GM12873 (cell line): ENCODE measurements at regions not wholly inside any gene's neighbourhood (a gene's known extent, or its start where the extent isn't known, plus 50 kb on each side); places are given as distances from the start of the nearest gene placed in this dataset.

Experiments used
- CTCF ChIP-seq: IDR thresholded peaks from 2 replicates; pipeline ENCODE4 v1.5.1; 2012; ENCODE audit warnings: low read depth, mild to moderate bottlenecking, moderate library complexity, low read length, control low read depth; ENCODE audit not compliant: insufficient read depth; ENCODE audit errors: missing control alignments

GRCh38 chr17:20733923-20734322 lies 154.4 kb downstream of the CDRT15L2 start:
- no peak for TF ChIP-seq CTCF

- no peak for TF ChIP-seq CTCF
Measured at GRCh38 chr17:20735796-20736195, 156.3 kb downstream of the CDRT15L2 start.

GRCh38 chr17:20771104-20771503 lies 191.6 kb downstream of the CDRT15L2 start:
- no peak for TF ChIP-seq CTCF

- no peak for TF ChIP-seq CTCF
Measured at GRCh38 chr17:20774472-20775135, 195.1 kb downstream of the CDRT15L2 start.

GRCh38 chr17:20775331-20775730 lies 195.8 kb downstream of the CDRT15L2 start:
- TF ChIP-seq CTCF, result no peak

GRCh38 chr17:20779521-20779920 lies 200.0 kb downstream of the CDRT15L2 start:
- no peak for TF ChIP-seq CTCF

- TF ChIP-seq CTCF, result no peak
Measured at GRCh38 chr17:20781260-20781659, 201.7 kb downstream of the CDRT15L2 start.
